Type B pancreatic cell (in vitro differentiated cells): ENCODE measurements at regions not wholly inside any gene's neighbourhood (a gene's known extent, or its start where the extent isn't known, plus 50 kb on each side); places are given as distances from the start of the nearest gene placed in this dataset.
"Not testable (repeated sequence)": the region's sequence is repeated elsewhere in the genome, so short reads cannot be mapped to it uniquely, and the experiment has no call there.

Source experiments
- DNase-seq: peaks from one replicate; pipeline ENCODE4 v3.0.0; 2021; ENCODE audit warnings: mixed read lengths; ENCODE audit not compliant: unreplicated experiment; ENCODE audit errors: extremely low spot score
- H3K27ac Mint-ChIP-seq: 2 replicates; pipeline ENCODE4 v1.8.0; 2021; ENCODE audit warnings: mild to moderate bottlenecking, mixed read lengths
- H3K27me3 Mint-ChIP-seq: 2 replicates; pipeline ENCODE4 v1.8.0; 2021; ENCODE audit warnings: mixed read lengths
- H3K36me3 Mint-ChIP-seq: 2 replicates; pipeline ENCODE4 v1.8.0; 2021; ENCODE audit warnings: mixed read lengths
- H3K4me1 Mint-ChIP-seq: one replicate; pipeline ENCODE4 v1.8.0; 2021; ENCODE audit warnings: mixed read lengths; ENCODE audit not compliant: unreplicated experiment
- H3K4me3 Mint-ChIP-seq: 2 replicates; pipeline ENCODE4 v1.8.0; 2021; ENCODE audit warnings: mild to moderate bottlenecking, mixed read lengths
- H3K9me3 Mint-ChIP-seq: 2 replicates; pipeline ENCODE4 v1.8.0; 2021; ENCODE audit warnings: mixed read lengths
- TF ChIP-seq, protein P1 (sequence below): fragments of 200-600 bp; sonication (generic); conservative IDR thresholded peaks from 2 replicates; pipeline ENCODE4 v1.5.0; 2021; ENCODE audit warnings: antibody characterized with exemption, mild to moderate bottlenecking

DNA sequence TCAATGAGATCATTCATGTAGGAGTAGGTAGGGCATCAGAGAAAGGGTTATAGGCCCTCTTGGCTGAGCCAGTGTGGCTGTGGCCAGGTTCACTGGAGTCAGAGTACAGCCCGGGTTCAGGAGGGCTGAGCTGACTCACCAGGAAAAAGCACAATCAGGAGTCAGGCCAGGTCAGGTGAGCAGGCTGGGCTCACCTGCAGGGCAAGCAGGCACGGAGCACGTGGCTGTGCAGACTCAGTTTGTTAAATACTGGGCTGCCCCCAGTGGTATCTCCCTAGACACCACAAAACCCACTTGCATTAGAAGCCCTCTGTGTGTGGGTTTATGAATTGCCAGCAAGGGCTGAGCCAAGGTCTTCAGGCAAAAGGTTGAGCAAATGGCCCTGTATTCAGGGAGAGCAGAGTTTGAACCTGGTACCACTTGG lies 122.1 kb upstream of the SERBP1 start:
- H3K4me1 Mint-ChIP-seq, result peaks cover 8% of the 10 kb centered on the region
- DNase-seq, result no peak
- TF ChIP-seq, protein P1, sequence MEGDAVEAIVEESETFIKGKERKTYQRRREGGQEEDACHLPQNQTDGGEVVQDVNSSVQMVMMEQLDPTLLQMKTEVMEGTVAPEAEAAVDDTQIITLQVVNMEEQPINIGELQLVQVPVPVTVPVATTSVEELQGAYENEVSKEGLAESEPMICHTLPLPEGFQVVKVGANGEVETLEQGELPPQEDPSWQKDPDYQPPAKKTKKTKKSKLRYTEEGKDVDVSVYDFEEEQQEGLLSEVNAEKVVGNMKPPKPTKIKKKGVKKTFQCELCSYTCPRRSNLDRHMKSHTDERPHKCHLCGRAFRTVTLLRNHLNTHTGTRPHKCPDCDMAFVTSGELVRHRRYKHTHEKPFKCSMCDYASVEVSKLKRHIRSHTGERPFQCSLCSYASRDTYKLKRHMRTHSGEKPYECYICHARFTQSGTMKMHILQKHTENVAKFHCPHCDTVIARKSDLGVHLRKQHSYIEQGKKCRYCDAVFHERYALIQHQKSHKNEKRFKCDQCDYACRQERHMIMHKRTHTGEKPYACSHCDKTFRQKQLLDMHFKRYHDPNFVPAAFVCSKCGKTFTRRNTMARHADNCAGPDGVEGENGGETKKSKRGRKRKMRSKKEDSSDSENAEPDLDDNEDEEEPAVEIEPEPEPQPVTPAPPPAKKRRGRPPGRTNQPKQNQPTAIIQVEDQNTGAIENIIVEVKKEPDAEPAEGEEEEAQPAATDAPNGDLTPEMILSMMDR, result no peak
- no peaks in the 10 kb centered on the region for H3K36me3 Mint-ChIP-seq
- H3K4me3 Mint-ChIP-seq, result no peak overlapping the region
- no peaks in the 10 kb centered on the region for H3K9me3 Mint-ChIP-seq
- H3K27me3 Mint-ChIP-seq, result no peaks in the 10 kb centered on the region
- H3K27ac Mint-ChIP-seq, result no peak overlapping the region

DNA sequence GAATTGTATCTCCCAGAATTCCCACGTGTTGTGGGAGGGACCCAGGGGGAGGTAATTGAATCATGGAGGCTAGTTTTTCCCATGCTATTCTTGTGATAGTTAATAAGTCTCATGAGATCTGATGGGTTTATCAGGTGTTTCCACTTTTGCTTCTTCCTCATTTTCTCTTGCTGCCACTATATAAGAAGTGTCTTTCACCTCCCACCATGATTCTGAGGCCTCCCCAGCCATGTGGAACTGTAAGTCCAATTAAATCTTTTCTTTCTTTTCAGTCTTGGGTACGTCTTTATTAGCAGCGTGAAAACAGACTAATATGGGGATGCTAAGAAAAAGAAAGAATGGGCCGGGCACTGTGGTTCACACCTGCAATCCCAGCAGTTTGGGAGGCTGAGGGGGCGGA lies 124.0 kb upstream of the SERBP1 start:
- H3K27ac Mint-ChIP-seq, H3K36me3 Mint-ChIP-seq, H3K9me3 Mint-ChIP-seq, H3K4me1 Mint-ChIP-seq, H3K27me3 Mint-ChIP-seq, H3K4me3 Mint-ChIP-seq, DNase-seq: not testable (repeated sequence)

DNA sequence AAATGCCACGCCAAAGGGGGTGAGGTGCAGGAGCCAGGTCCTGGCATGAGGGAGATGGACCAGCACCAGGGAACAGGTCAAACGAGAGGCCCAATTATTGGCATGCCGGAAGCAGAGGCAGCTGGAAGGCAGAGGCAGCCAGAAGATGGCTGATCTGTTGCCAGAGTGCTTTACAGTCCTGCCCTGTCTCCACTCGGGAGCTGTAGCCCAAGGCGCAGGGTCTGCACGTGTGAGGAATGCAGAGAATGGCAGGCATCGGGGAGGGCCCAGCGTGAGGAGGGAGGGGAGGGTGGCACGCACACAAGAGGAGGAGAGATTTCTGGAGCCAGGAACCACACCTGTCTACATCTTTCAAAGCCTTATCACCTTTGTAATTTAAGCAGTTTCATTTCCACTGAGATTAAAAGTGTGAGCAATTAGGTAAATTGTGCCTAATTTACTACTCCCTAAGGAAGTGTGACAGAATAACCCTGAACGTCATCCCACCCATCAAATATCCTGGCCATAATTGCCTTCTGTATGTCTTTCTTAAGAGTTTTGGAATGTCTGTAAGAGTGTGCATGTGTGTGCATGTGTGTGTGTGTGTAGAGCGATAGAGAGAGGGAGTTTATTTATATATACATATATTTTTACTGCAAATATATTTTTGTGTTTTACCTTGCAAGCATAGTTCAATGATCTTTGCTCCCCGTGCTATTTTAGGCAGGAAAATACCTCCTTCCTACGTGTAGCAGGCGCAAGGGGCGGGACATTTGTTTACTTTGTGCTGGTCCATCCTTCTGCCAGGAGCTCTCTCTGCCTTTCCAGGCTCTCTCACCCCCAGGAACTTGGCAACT lies 125.5 kb upstream of the SERBP1 start:
- no peak for DNase-seq
- H3K27ac Mint-ChIP-seq, result peak overlapping the region; percentile 8
- H3K36me3 Mint-ChIP-seq, result no peaks in the 10 kb centered on the region
- H3K27me3 Mint-ChIP-seq, result no peaks in the 10 kb centered on the region
- TF ChIP-seq, protein P1, result no peak
- peaks cover 8% of the 10 kb centered on the region for H3K4me1 Mint-ChIP-seq
- no peak overlapping the region for H3K4me3 Mint-ChIP-seq
- no peaks in the 10 kb centered on the region for H3K9me3 Mint-ChIP-seq

DNA sequence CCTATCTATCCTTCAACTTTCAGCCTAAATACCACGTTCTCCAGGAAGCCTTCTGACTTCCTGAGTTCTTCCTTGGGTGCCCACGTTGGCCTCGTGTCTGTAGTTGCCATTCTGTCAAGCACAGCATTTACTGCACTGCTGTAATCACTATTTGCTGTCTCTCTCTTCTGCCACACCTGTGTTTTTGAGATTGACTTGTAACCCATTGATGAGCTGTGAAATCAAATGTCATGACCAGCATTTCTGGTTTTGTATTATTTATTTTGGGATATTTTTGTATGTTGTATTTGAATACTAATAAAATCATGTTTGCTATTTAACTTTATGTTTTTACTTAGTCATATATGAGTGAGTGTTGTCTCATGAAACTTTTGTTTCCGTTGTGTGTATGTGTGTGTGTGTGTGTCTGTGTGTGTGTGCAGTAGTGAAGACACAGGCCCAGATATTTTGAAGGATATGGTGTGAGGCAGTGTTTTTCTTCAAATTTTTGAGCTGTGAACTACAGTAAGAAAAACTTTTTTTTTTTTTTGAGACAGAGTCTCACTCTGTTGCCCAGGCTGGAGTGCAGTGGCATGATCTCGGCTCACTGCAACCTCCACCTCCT lies 126.2 kb upstream of the SERBP1 start:
- TF ChIP-seq, protein P1, result no peak
- Mint-ChIP-seq H3K27ac (no peak overlapping the region), H3K9me3 (no peaks in the 10 kb centered on the region), H3K36me3 (no peaks in the 10 kb centered on the region), H3K4me3 (no peak overlapping the region), H3K4me1 (peaks cover 8% of the 10 kb centered on the region), H3K27me3 (no peaks in the 10 kb centered on the region)
- DNase-seq, result no peak

DNA sequence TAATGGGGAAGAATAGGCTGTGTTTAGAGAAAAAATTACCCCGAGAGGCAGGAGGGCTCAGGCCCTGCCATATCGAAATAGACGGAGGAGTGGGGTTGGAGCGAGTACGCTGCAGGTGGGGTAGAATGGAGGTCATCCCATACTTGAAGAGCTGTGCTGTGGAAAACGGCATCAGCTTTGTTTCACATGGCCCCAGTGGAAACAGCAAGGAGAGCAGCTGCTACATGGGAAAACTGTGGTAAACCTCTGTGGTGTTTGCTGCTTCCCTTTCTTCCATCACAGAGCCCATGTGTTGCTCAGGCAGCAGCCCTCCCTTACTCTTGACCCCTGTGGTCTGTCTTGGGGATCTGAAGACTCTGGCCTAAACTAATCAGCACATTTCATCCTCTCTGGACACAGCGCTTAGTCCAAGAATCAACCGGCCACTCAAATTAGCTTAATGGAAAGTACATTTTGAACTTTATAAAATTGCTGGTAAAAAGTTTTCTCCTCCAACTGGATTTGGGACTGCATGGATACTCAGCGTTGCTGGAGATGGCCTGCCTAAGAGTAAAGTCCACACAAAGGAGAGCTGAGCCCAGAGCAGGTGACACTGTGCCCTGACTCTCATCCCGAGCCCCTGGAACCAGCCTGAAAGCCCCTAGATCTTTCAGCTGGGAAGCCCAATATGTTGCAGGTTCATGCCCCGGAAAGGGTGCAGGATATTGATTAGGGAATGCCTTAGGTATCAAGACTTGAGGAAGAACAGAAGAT lies 127.1 kb upstream of the GADD45A start:
- peaks cover 8% of the 10 kb centered on the region for H3K4me1 Mint-ChIP-seq

More for the DNA sequence above, 127.1 kb upstream of the GADD45A start:
- Mint-ChIP-seq H3K36me3 (no peaks in the 10 kb centered on the region), H3K9me3 (no peaks in the 10 kb centered on the region), H3K4me3 (no peak overlapping the region), H3K27me3 (no peaks in the 10 kb centered on the region), H3K27ac (no peak overlapping the region)
- TF ChIP-seq, protein P1, result no peak
- DNase-seq, result no peak
